ENCODE measurements at regions not wholly inside any gene's neighbourhood (a gene's known extent, or its start where the extent isn't known, plus 50 kb on each side); places are given as distances from the start of the nearest gene placed in this dataset.
"Not testable (repeated sequence)": the region's sequence is repeated elsewhere in the genome, so short reads cannot be mapped to it uniquely, and the experiment has no call there.

GRCh38 chr16:15192813-15193212, 98.7 kb upstream of the RRN3 start:
- not testable (repeated sequence) for H4K5ac ChIP-seq (ENCODE audit: low read length); H2AK5ac ChIP-seq (ENCODE audit: low read length); H3K4ac ChIP-seq (ENCODE audit: low read depth, low read length); H3K79me2 ChIP-seq (ENCODE audit: control insufficient read depth, insufficient read depth, low read length); H2BK15ac ChIP-seq (replicated peaks; ENCODE audit: low read depth); H3K27ac ChIP-seq (ENCODE audit: low read depth, low read length); H3K79me1 ChIP-seq (ENCODE audit: low read length); H3K4me3 ChIP-seq (ENCODE audit: low read length); H3K4me1 ChIP-seq (ENCODE audit: control insufficient read depth, low read depth, low read length); DNase-seq; H2BK5ac ChIP-seq (ENCODE audit: low read length); H2BK120ac ChIP-seq (ENCODE audit: low read depth, low read length); H3K18ac ChIP-seq (ENCODE audit: low read length); H3K23ac ChIP-seq (ENCODE audit: low read length); H3K9ac ChIP-seq (ENCODE audit: low read length); H4K8ac ChIP-seq (ENCODE audit: low read depth, low read length); H3K4me2 ChIP-seq (ENCODE audit: low read length); H3K56ac ChIP-seq (ENCODE audit: low read length); H3K27me3 ChIP-seq (ENCODE audit: insufficient read depth, low read length, poor library complexity); H3K36me3 ChIP-seq (ENCODE audit: control insufficient read depth, insufficient read depth, low read length)
- WGBS (ENCODE audit: extremely low coverage, insufficient coverage, low lambda C conversion rate): no CpG with 5 or more reads among the region's 2 CpGs

GRCh38 chr16:15192197-15192596, 98.1 kb upstream of the RRN3 start:
- not testable (repeated sequence) for H3K4me2 ChIP-seq (ENCODE audit: low read length); H2BK120ac ChIP-seq (ENCODE audit: low read depth, low read length); H3K23ac ChIP-seq (ENCODE audit: low read length); H3K27ac ChIP-seq (ENCODE audit: low read depth, low read length); H2BK5ac ChIP-seq (ENCODE audit: low read length); H3K9ac ChIP-seq (ENCODE audit: low read length); H2BK15ac ChIP-seq (replicated peaks; ENCODE audit: low read depth); H3K56ac ChIP-seq (ENCODE audit: low read length); H3K79me2 ChIP-seq (ENCODE audit: control insufficient read depth, insufficient read depth, low read length); H4K8ac ChIP-seq (ENCODE audit: low read depth, low read length); H2AK5ac ChIP-seq (ENCODE audit: low read length); H3K4ac ChIP-seq (ENCODE audit: low read depth, low read length); H4K5ac ChIP-seq (ENCODE audit: low read length); H3K18ac ChIP-seq (ENCODE audit: low read length); DNase-seq; H3K27me3 ChIP-seq (ENCODE audit: insufficient read depth, low read length, poor library complexity); H3K36me3 ChIP-seq (ENCODE audit: control insufficient read depth, insufficient read depth, low read length); H3K4me3 ChIP-seq (ENCODE audit: low read length); H3K79me1 ChIP-seq (ENCODE audit: low read length); H3K4me1 ChIP-seq (ENCODE audit: control insufficient read depth, low read depth, low read length)
- no CpG with 5 or more reads among the region's 2 CpGs for WGBS (ENCODE audit: extremely low coverage, insufficient coverage, low lambda C conversion rate)

- not testable (repeated sequence) for H3K56ac ChIP-seq (ENCODE audit: low read length); H2BK120ac ChIP-seq (ENCODE audit: low read depth, low read length); H4K8ac ChIP-seq (ENCODE audit: low read depth, low read length); DNase-seq; H3K9ac ChIP-seq (ENCODE audit: low read length); H3K4me1 ChIP-seq (ENCODE audit: control insufficient read depth, low read depth, low read length); H2BK15ac ChIP-seq (replicated peaks; ENCODE audit: low read depth); H3K79me2 ChIP-seq (ENCODE audit: control insufficient read depth, insufficient read depth, low read length); H3K4me2 ChIP-seq (ENCODE audit: low read length); H3K27ac ChIP-seq (ENCODE audit: low read depth, low read length); H4K5ac ChIP-seq (ENCODE audit: low read length); H3K79me1 ChIP-seq (ENCODE audit: low read length); H3K4me3 ChIP-seq (ENCODE audit: low read length); H3K23ac ChIP-seq (ENCODE audit: low read length); H3K36me3 ChIP-seq (ENCODE audit: control insufficient read depth, insufficient read depth, low read length); H2AK5ac ChIP-seq (ENCODE audit: low read length); H3K18ac ChIP-seq (ENCODE audit: low read length); H3K27me3 ChIP-seq (ENCODE audit: insufficient read depth, low read length, poor library complexity); H2BK5ac ChIP-seq (ENCODE audit: low read length); H3K4ac ChIP-seq (ENCODE audit: low read depth, low read length)
- no CpG with 5 or more reads among the region's 2 CpGs for WGBS (ENCODE audit: extremely low coverage, insufficient coverage, low lambda C conversion rate)
These were observed 95.4 kb upstream of the RRN3 start for GRCh38 chr16:15189478-15189877.
